Kidney tubule cell (primary cell): ENCODE measurements at regions not wholly inside any gene's neighbourhood (a gene's known extent, or its start where the extent isn't known, plus 50 kb on each side); places are given as distances from the start of the nearest gene placed in this dataset.
"Not testable (repeated sequence)": the region's sequence is repeated elsewhere in the genome, so short reads cannot be mapped to it uniquely, and the experiment has no call there.

Experiments
- DNase-seq: peaks from one replicate; pipeline ENCODE4 v3.0.0-alpha.2; 2018; ENCODE audit warnings: low spot score

DNA sequence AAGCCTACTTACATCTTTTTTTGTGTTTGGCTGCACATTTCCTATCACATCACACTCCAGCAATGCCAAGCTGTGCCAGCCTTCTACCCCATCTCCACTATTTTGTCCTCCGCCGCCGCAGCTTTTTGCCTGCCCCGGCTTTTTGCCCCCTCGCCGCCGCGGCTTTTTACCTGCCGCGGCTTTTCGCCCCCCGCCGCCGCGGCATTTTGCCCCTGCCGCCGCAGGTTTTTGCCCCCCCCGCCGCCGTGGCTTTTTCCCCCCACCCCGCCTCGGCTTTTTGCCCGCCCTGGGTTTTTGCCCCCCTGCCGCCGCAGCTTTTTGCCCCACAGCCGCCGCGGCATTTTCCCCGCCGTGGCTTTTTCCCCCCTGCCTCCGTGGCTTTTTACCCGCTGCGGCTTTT is 506.0 kb downstream of the ZNF37A start:
- DNase-seq, result no peak

DNA sequence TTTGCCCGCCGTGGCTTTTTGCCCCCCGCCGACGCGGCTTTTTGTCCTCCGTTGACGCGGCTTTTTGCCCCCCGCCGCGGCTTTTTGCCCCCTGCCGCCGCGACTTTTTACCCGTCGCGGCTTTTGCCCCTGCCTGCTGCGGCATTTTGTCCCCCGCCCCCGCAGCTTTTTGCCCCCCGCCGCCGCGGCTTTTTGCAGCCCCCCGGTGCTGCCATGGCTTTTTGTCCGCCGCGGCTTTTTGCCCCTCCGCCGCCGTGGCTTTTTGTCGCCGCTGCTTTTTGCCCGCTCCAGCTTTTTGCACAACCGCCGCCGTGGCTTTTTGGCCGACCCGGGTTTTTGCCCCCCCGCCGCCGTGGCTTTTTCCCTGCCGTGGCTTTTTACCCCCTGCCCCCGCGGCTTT is 506.6 kb downstream of the ZNF37A start:
- no peak for DNase-seq

DNA sequence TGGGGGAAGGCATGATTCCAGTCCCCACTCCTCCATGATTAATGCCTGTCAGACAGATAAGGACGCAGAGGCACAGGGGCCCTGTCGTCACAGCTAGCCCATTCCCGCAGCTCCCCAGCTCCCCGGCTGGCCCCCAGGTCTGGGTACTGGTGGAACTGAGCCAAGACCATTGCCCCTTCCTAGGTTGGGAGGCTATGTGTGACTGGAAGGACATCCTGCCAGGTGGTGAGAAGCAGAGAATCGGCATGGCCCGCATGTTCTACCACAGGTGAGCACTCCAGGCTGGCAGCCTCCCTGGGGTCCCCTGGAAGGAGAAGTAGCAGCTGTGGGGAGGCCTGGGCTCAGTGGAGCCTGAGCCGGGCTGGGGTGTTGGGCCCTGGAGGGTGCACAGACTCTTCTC is 509.5 kb downstream of the ZNF37A start:
- DNase-seq, result not testable (repeated sequence)

DNA sequence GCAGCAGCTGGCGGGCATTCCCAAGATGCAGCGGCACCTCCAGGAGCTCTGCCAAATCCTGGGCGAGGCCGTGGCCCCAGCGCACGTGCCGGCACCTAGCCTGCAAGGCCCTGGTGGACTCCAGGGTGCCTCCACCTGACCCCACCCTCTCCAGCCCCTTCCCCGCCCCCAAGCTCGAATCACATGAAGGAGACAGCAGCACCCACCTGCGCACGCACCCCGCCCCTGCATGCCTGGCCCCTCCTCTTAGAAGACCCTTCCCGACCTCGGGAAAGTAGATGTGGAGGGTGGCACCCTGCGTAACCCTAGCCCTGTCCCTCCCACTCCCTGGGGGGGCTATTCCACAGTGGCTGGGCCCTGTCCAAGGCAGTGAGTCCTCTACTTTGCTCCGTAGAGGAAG is 510.3 kb downstream of the ZNF37A start:
- DNase-seq, result not testable (repeated sequence)

- no peak for DNase-seq
These were observed 511.1 kb downstream of the ZNF37A start for GRCh38 chr10:38605153-38605661.

DNA sequence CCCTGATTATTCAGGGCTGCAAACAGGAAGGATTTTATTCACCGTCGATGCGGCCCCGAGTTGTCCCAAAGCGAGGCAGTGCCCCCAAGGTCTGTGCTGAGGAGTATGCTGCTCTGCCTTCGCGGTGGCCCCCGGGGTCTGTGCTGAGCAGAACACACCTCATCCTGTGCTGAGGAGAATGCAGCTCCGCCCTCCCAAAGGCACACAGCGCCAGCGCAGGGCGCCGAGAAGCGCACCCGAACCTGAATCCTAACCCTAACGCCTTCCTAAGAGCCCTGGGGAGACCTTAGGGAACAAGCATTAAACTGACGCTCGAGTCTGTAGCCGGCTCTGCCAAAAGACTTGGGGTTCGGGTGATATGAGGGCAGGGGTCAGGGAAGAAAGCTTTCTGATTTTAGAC is 521.5 kb downstream of the ZNF37A start:
- DNase-seq, result not testable (repeated sequence)

DNA sequence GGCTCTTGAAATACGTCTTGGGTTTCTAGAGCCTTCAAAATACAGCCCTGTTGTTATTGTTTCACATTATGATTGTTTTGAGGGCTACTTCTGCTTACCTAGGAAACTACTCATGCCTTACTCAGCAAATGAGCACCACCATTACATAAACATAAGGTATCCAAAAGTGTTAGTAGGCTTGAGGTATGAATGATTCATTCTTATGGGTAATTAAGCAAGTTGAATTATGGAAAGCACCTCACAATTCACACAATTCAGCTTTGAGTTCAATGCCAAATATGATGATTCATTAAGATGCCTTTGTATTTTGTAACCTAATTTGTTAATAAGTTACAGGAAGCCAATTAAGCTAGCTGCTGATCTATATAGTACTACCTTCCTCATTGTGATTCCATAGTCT is 525.7 kb downstream of the ZNF37A start:
- DNase-seq, result peak; percentile 64

- DNase-seq, result not testable (repeated sequence)
These were observed 541.5 kb downstream of the ZNF37A start for GRCh38 chr10:38635650-38636049.
